ENCODE measurements at regions not wholly inside any gene's neighbourhood (a gene's known extent, or its start where the extent isn't known, plus 50 kb on each side); places are given as distances from the start of the nearest gene placed in this dataset.

DNA sequence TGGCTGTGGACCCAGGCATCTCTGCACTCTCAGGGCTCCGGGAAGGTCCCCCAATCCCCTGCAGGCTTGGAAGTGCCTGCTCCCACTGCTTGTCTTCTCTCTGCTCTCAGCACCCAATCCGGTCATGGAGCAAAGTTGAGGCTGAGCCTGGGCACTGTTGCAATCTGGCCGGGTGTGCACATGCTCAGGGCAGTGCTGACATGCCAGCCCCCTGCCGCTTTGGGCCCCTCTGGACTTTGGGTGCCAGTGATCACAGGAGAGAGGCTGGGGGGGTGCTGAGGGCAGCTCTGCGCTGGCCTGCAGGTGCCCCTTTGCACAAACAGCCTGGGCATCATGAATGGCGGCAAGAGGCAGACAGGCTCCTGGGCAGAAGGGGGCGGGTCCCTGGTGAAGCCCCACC is 85.4 kb upstream of the OSBPL8 start:
- TF ChIP-seq POLR2A (IDR thresholded peaks at IDR 0.05; ENCODE audit: low read length) (no peak), GATA1 (IDR thresholded peaks at IDR 0.05; ENCODE audit: low read depth, low read length) (no peak)

All from erythroblast (primary cell).